Tibial nerve (tissue), 4 donors: ENCODE measurements at regions not wholly inside any gene's neighbourhood (a gene's known extent, or its start where the extent isn't known, plus 50 kb on each side); places are given as distances from the start of the nearest gene placed in this dataset.

ENCODE experiments used
- DNase-seq, 2 donors: peaks; one replicate each; pipeline ENCODE4 v3.0.0-alpha.2; 2019; ENCODE audit warnings: low spot score in 2 of 2
- H3K27ac ChIP-seq, 4 donors: fragments of 200-600 bp; sonication (generic) in 3 of 4; one replicate each; pipeline ENCODE4 v1.5.1; 2017 to 2019; ENCODE audit warnings: mild to moderate bottlenecking in 1 of 4
- H3K27me3 ChIP-seq, 2 donors: fragments of 200-600 bp; sonication (generic) in 1 of 2; one replicate each; pipeline versions ENCODE4 v1.5.1 to v1.6.0; 2017 to 2019
- H3K36me3 ChIP-seq, 3 donors: fragments of 200-600 bp; sonication (generic); one replicate each; pipeline ENCODE4 v1.5.1; 2018 to 2019
- H3K4me1 ChIP-seq, 4 donors: fragments of 200-600 bp; sonication (generic) in 3 of 4; one replicate each; pipeline ENCODE4 v1.5.1; 2017 to 2019
- H3K4me3 ChIP-seq, 4 donors: fragments of 200-600 bp; sonication (generic) in 3 of 4; one replicate each; pipeline ENCODE4 v1.5.1; 2017 to 2019; ENCODE audit warnings: mild to moderate bottlenecking in 1 of 4, moderate library complexity in 1 of 4
- H3K9me3 ChIP-seq, 4 donors: fragments of 200-600 bp; sonication (generic) in 3 of 4; one replicate each; pipeline ENCODE4 v1.5.1; 2017 to 2019
- CTCF ChIP-seq, 5 experiments: fragments of 200-600 bp in 3 of 5; fragments of 450-650 bp in 2 of 5; sonication (generic) in 3 of 5; IDR thresholded peaks; one replicate each; pipeline ENCODE4 v1.5.1; 2016 to 2019; ENCODE audit warnings: antibody characterized with exemption in 5 of 5, mild to moderate bottlenecking in 3 of 5, moderate library complexity in 2 of 5
- EP300 ChIP-seq, 2 donors: sonication (generic); formaldehyde crosslinking; IDR thresholded peaks; one replicate each; pipeline ENCODE4 v1.6.1; 2017; ENCODE audit warnings: antibody characterized with exemption in 2 of 2, mild to moderate bottlenecking in 1 of 2
- POLR2A ChIP-seq, 2 donors: fragments of 450-650 bp; IDR thresholded peaks; one replicate each; pipeline ENCODE4 v1.6.1; 2017; ENCODE audit warnings: antibody characterized with exemption in 2 of 2, mild to moderate bottlenecking in 2 of 2, moderate library complexity in 2 of 2
- whole genome bisulfite sequencing, 2 donors: methylation state at CpG; one replicate each; pipeline ENCODE4 v1.1.5; 2018; 5-methylcytosine and 5-hydroxymethylcytosine counted together

DNA sequence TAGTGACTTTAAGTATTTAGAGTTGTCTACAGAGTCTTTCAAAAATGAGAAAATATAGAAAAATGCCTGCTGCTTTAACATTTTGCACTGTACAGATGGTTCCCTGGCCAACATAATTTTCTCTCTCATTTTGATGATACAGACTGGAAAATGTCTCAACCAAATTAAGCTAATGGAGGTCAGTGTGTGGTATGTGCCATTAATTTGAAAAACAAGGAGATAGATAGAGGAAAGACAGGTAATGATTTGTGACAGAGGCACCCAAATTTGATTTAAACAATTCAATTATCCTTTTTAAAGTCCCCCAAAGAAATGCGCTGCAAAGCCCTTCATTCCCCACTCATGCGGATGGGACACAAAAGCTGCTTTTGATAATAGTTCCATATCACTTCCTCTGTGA, 140.0 kb downstream of the ASCL1 start:
- Histone ChIP-seq H3K36me3 (no peaks in the 10 kb centered on the region), H3K4me3 (no peak overlapping the region), H3K27me3 (no peaks in the 10 kb centered on the region), H3K4me1 (no peaks in the 10 kb centered on the region), H3K9me3 (no peaks in the 10 kb centered on the region), H3K27ac (no peak overlapping the region)
- TF ChIP-seq CTCF (IDR thresholded peaks at IDR 0.05) (no peak), POLR2A (IDR thresholded peaks at IDR 0.05) (no peak), EP300 (IDR thresholded peaks at IDR 0.05) (no peak)
- 84 to 86% methylated on average over 2 of the region's 2 CpGs for WGBS, 2 donors
- no peak for DNase-seq

DNA sequence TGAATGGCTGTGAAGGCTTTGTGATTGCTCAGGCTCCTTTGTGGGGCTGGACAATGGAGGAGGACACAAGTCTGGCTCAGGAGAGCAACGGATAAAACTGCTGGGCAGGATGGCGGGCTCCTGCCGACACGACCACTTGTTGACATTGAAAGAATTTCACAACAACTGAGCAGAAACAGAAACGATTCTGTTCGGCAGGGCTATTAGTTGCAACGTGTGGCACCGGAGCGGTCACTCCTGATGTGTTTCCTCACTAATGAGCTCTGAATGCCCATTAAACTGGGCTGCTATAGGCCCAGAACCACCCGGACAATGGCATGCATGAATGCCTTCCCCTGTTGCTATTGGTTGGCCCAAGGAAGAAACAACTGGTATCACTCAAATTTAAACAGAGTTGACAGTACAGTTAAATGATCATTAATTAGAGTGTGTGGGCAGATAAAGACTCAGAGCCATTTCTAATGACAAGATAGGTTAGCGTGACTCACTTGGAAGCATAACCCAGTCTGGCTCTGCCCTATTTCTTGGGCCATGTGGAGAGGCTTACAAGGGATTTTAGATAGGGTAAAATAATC, 142.9 kb downstream of the ASCL1 start:
- 81 to 82% methylated on average over 11 of the region's 11 CpGs for WGBS, 2 donors
- Histone ChIP-seq H3K4me3 (no peak overlapping the region), H3K4me1 (no peaks in the 10 kb centered on the region), H3K27ac (no peak overlapping the region), H3K36me3 (no peaks in the 10 kb centered on the region), H3K27me3 (no peaks in the 10 kb centered on the region), H3K9me3 (no peaks in the 10 kb centered on the region)
- no peak for DNase-seq
- TF ChIP-seq POLR2A (IDR thresholded peaks at IDR 0.05) (no peak), CTCF (IDR thresholded peaks at IDR 0.05) (no peak), EP300 (IDR thresholded peaks at IDR 0.05) (no peak)

GRCh38 chr12:103102225-103102744, 144.8 kb downstream of the ASCL1 start:
- Histone ChIP-seq H3K27ac (no peak overlapping the region), H3K4me3 (no peak overlapping the region), H3K9me3 (no peaks in the 10 kb centered on the region), H3K36me3 (no peaks in the 10 kb centered on the region), H3K27me3 (no peaks in the 10 kb centered on the region), H3K4me1 (no peaks in the 10 kb centered on the region)
- no peak for TF ChIP-seq POLR2A (IDR thresholded peaks at IDR 0.05)
- no peak for TF ChIP-seq EP300 (IDR thresholded peaks at IDR 0.05)
- TF ChIP-seq CTCF (IDR thresholded peaks at IDR 0.05), result no peak
- 80 to 83% methylated on average over 2 of the region's 2 CpGs for WGBS, 2 donors
- DNase-seq, result no peak

DNA sequence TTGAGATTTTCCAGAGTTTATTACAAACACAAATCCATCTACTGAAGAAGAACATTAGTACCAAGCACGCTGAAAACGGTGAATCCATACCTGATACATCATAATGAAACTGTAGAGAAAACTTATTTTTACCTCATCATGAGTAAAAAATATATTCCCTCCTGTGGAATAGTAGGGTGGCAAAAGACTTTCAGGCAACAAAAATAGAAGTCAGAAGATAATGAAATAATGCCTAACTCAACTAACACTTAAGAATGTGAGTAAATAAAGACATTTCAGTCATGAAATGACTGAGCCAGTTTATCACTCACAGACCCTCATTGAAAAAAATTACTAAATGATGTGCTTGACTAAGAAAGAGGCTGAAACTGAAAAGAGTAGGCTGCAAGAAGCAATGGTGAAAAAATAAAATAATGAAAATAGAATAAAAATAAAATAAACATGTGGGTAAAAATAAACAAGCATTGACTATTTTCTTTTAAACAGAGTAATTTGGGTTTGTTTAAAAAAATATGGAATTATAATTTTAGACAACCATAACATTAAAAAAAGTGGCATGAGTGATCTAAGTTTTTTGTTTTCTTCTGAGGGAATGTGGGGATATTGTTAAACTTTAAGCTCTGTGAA, 148.6 kb downstream of the ASCL1 start:
- Histone ChIP-seq H3K4me1 (no peaks in the 10 kb centered on the region), H3K36me3 (no peaks in the 10 kb centered on the region), H3K27me3 (no peaks in the 10 kb centered on the region), H3K27ac (no peak overlapping the region), H3K9me3 (no peaks in the 10 kb centered on the region), H3K4me3 (no peak overlapping the region)
- WGBS, 2 donors, result 91% methylated on average over 2 of the region's 2 CpGs
- TF ChIP-seq CTCF (IDR thresholded peaks at IDR 0.05) (no peak), EP300 (IDR thresholded peaks at IDR 0.05) (no peak)
- no peak for DNase-seq

DNA sequence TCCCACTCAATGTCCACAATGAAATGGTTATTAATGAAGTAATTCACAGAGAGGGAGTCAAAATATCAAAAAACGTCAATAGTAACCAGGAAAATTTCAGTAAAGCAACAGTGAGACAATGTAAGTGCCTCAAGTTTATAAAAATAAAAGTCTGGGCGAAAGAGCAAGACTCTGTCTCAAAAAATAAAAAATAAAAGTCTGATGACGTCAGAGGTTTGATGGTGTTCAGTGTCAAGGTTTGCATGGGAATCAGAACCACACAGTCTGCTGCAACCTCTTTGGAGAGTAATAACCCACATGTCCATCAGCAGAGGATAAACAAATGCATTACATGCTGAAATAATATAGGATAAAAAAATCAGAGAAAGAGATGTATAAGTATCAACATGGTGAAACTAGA, 152.4 kb downstream of the ASCL1 start:
- H3K4me1 ChIP-seq, result no peaks in the 10 kb centered on the region
- no peak for TF ChIP-seq EP300 (IDR thresholded peaks at IDR 0.05)
- no peak for TF ChIP-seq CTCF (IDR thresholded peaks at IDR 0.05)
- no peak for TF ChIP-seq POLR2A (IDR thresholded peaks at IDR 0.05)
- no peak overlapping the region for H3K27ac ChIP-seq
- H3K27me3 ChIP-seq, result no peaks in the 10 kb centered on the region
- WGBS, 2 donors, result 53 to 55% methylated on average over 3 of the region's 3 CpGs
- H3K9me3 ChIP-seq, result no peaks in the 10 kb centered on the region
- no peaks in the 10 kb centered on the region for H3K36me3 ChIP-seq
- DNase-seq, result no peak
- H3K4me3 ChIP-seq, result no peak overlapping the region
